H1 (cell line): ENCODE measurements at regions not wholly inside any gene's neighbourhood (a gene's known extent, or its start where the extent isn't known, plus 50 kb on each side); places are given as distances from the start of the nearest gene placed in this dataset.

Experiments
- CTCF ChIA-PET: fragments of 300-600 bp; sonication (Branson Sonifier 250); formaldehyde crosslinking; loops from one replicate; lab custom pipeline; 2021; ENCODE audit not compliant: partially characterized antibody; lab: Charles Lee
- POLR2A ChIA-PET: fragments of 300-600 bp; sonication (Branson Sonifier 250); formaldehyde crosslinking; loops from one replicate; lab custom pipeline; 2021; ENCODE audit warnings: inconsistent platforms; ENCODE audit not compliant: partially characterized antibody; lab: Charles Lee
- DNase-seq, 2 experiments: peaks; one replicate each; pipeline versions ENCODE4 v3.0.0 to v3.0.0-alpha.2; 2010 to 2022; ENCODE audit warnings: low spot score in 2 of 2, low read depth in 1 of 2, mixed read lengths in 1 of 2
- FAIRE-seq: peaks from 2 replicates; lab custom pipeline; 2011; peaks lifted over from hg19 to GRCh38; lab: Jason Lieb, UNC
- H2AFZ ChIP-seq: 2 replicates; pipeline ENCODE4 v1.8.1; 2012; ENCODE audit warnings: low read length, inconsistent platforms
- H2AK5ac ChIP-seq: 2 replicates; pipeline ENCODE4 v1.6.1; 2013; ENCODE audit warnings: low read depth, low read length
- H2BK120ac ChIP-seq: replicated peaks from 2 replicates; pipeline ENCODE3; 2013; ENCODE audit warnings: low read depth, low read length, inconsistent platforms
- H2BK12ac ChIP-seq: 2 replicates; pipeline ENCODE4 v1.6.1; 2013; ENCODE audit warnings: low read depth, low read length
- H2BK15ac ChIP-seq: 2 replicates; pipeline ENCODE4 v1.6.1; 2013; ENCODE audit warnings: low read length
- H2BK20ac ChIP-seq: 2 replicates; pipeline ENCODE4 v1.6.1; 2013; ENCODE audit warnings: low read length
- H2BK5ac ChIP-seq: 2 replicates; pipeline ENCODE4 v1.6.1; 2013; ENCODE audit warnings: low read depth, low read length
- H3K14ac ChIP-seq: 2 replicates; pipeline ENCODE4 v1.6.1; 2013; ENCODE audit warnings: inconsistent platforms; ENCODE audit not compliant: insufficient read length
- H3K18ac ChIP-seq: 2 replicates; pipeline ENCODE4 v1.6.1; 2013; ENCODE audit warnings: low read length; ENCODE audit errors: extremely low read depth
- H3K23ac ChIP-seq: 2 replicates; pipeline ENCODE4 v1.6.1; 2013; ENCODE audit warnings: inconsistent platforms; ENCODE audit not compliant: insufficient read length
- H3K23me2 ChIP-seq: 2 replicates; pipeline ENCODE4 v1.6.1; 2013; ENCODE audit warnings: low read depth, low read length
- H3K27ac ChIP-seq: 2 replicates; pipeline ENCODE4 v1.6.1; 2011; ENCODE audit warnings: low read depth, low read length, inconsistent platforms
- H3K27me3 ChIP-seq, 4 experiments: replicated peaks in 1 of 4; 1 replicate in 1 of 4; 2 replicates in 3 of 4; pipeline versions ENCODE4 v1.6.1 to v1.8.1; 2011 to 2013; ENCODE audit warnings: low read length in 3 of 4, mild to moderate bottlenecking in 3 of 4, inconsistent platforms in 2 of 4, mixed read lengths in 2 of 4, moderate library complexity in 1 of 4; ENCODE audit not compliant: control insufficient read depth in 3 of 4, insufficient read depth in 3 of 4; ENCODE audit errors: extremely low read depth in 1 of 4
- H3K36me3 ChIP-seq, 4 experiments: 2 replicates each; pipeline versions ENCODE4 v1.6.1 to v1.8.1; 2011 to 2013; ENCODE audit warnings: mild to moderate bottlenecking in 4 of 4, low read length in 3 of 4, moderate library complexity in 2 of 4, control low read depth in 1 of 4, inconsistent platforms in 1 of 4; ENCODE audit not compliant: insufficient read depth in 4 of 4, control insufficient read depth in 2 of 4
- H3K4ac ChIP-seq: replicated peaks from 2 replicates; pipeline ENCODE3; 2013; ENCODE audit warnings: low read length, low read depth, mixed read lengths, inconsistent platforms; ENCODE audit not compliant: insufficient read length
- H3K4me1 ChIP-seq, 4 experiments: replicated peaks in 1 of 4; 1 replicate in 1 of 4; 2 replicates in 3 of 4; pipeline versions ENCODE4 v1.6.1 to v1.8.1; 2011 to 2013; ENCODE audit warnings: low read length in 3 of 4, inconsistent platforms in 2 of 4, mixed read lengths in 1 of 4; ENCODE audit not compliant: insufficient read depth in 4 of 4, control insufficient read depth in 3 of 4
- H3K4me2 ChIP-seq, 2 experiments: 2 replicates each; pipeline versions ENCODE4 v1.6.1 to v1.8.1; 2011 to 2013; ENCODE audit warnings: low read depth in 2 of 2, low read length in 2 of 2, control low read depth in 1 of 2, inconsistent platforms in 1 of 2, mild to moderate bottlenecking in 1 of 2; ENCODE audit not compliant: insufficient read depth in 1 of 2
- H3K4me3 ChIP-seq, 4 experiments: fragments of 200-600, 300-600 bp in 1 of 4; sonication (generic), shearing (Covaris generic), sonication (Bioruptor Twin) in 1 of 4; 2 replicates each; pipeline versions ENCODE4 v1.5.1 to v1.8.1; 2011 to 2016; ENCODE audit warnings: low read length in 4 of 4, low read depth in 3 of 4, control low read depth in 2 of 4, inconsistent platforms in 2 of 4, mild to moderate bottlenecking in 2 of 4, mixed read lengths in 1 of 4, moderate library complexity in 1 of 4; ENCODE audit not compliant: insufficient read depth in 2 of 4; ENCODE audit errors: extremely low read depth in 1 of 4
- H3K56ac ChIP-seq: replicated peaks from 2 replicates; pipeline ENCODE3; 2013; ENCODE audit warnings: low read depth, mild to moderate bottlenecking, mixed read lengths, low read length, inconsistent platforms; ENCODE audit not compliant: insufficient read length
- H3K79me1 ChIP-seq: 2 replicates; pipeline ENCODE4 v1.6.1; 2013; ENCODE audit warnings: low read depth, low read length, control low read depth
- H3K79me2 ChIP-seq, 2 experiments: 2 replicates each; pipeline versions ENCODE4 v1.6.1 to v1.8.1; 2012 to 2013; ENCODE audit warnings: low read length in 2 of 2, mild to moderate bottlenecking in 2 of 2, inconsistent platforms in 1 of 2; ENCODE audit not compliant: insufficient read depth in 2 of 2, control insufficient read depth in 1 of 2
- H3K9ac ChIP-seq, 4 experiments: replicated peaks in 1 of 4; 1 replicate in 1 of 4; 2 replicates in 3 of 4; pipeline versions ENCODE4 v1.6.1 to v1.8.1; 2011 to 2013; ENCODE audit warnings: low read depth in 3 of 4, low read length in 3 of 4, control low read depth in 2 of 4, mild to moderate bottlenecking in 2 of 4, moderate library complexity in 2 of 4, inconsistent platforms in 1 of 4; ENCODE audit errors: extremely low read depth in 1 of 4
- H3K9me3 ChIP-seq, 2 experiments: 2 replicates each; pipeline versions ENCODE4 v1.6.1 to v1.8.1; 2012 to 2013; ENCODE audit warnings: mild to moderate bottlenecking in 2 of 2, moderate library complexity in 2 of 2, control low read depth in 1 of 2, inconsistent platforms in 1 of 2, low read depth in 1 of 2, low read length in 1 of 2, mixed read lengths in 1 of 2; ENCODE audit not compliant: insufficient read depth in 2 of 2
- H4K20me1 ChIP-seq, 2 experiments: replicated peaks in 1 of 2; 2 replicates each; pipeline versions ENCODE3 to v1.8.1; 2011 to 2013; ENCODE audit warnings: inconsistent platforms in 2 of 2, low read length in 2 of 2, mild to moderate bottlenecking in 1 of 2; ENCODE audit not compliant: insufficient read depth in 2 of 2, control insufficient read depth in 1 of 2
- H4K5ac ChIP-seq: 2 replicates; pipeline ENCODE4 v1.6.1; 2013; ENCODE audit warnings: low read length, low read depth, mixed read lengths, inconsistent platforms; ENCODE audit not compliant: insufficient read length
- H4K8ac ChIP-seq: 2 replicates; pipeline ENCODE4 v1.8.0; 2013; ENCODE audit warnings: mild to moderate bottlenecking, moderate library complexity, low read length, inconsistent platforms; ENCODE audit not compliant: insufficient read depth; ENCODE audit errors: extremely low read depth
- H4K91ac ChIP-seq: replicated peaks from 2 replicates; pipeline ENCODE3; 2013; ENCODE audit warnings: low read length, mixed read lengths, inconsistent platforms; ENCODE audit not compliant: insufficient read length
- BACH1 ChIP-seq: IDR thresholded peaks from 2 replicates; pipeline ENCODE4 v1.6.1; 2012; ENCODE audit warnings: low read length, improper control_type of control experiment
- BRCA1 ChIP-seq: IDR thresholded peaks from 2 replicates; pipeline ENCODE4 v1.6.1; 2012; ENCODE audit warnings: low read depth, low read length, improper control_type of control experiment
- CBX5 ChIP-seq: fragments of 300-800, 300-1000 bp; sonication (generic); IDR thresholded peaks from 2 replicates; pipeline ENCODE4 v1.7.1; 2016; ENCODE audit warnings: antibody characterized with exemption, low read length, low read depth
- CBX8 ChIP-seq: fragments of 300-800, 300-1000 bp; sonication (generic); IDR thresholded peaks from 2 replicates; pipeline ENCODE4 v1.7.1; 2016; ENCODE audit warnings: low read depth, low read length, borderline replicate concordance
- CHD2 ChIP-seq: IDR thresholded peaks from 2 replicates; pipeline ENCODE4 v1.6.1; 2012; ENCODE audit warnings: low read length, improper control_type of control experiment
- CTCF ChIP-seq, 3 experiments: IDR thresholded peaks; 1 replicate in 2 of 3; 2 replicates in 1 of 3; pipeline versions ENCODE4 v1.5.1 to v1.6.1; 2011; ENCODE audit warnings: low read length in 3 of 3, mild to moderate bottlenecking in 3 of 3, inconsistent platforms in 2 of 3, low read depth in 1 of 3, moderate library complexity in 1 of 3; ENCODE audit not compliant: insufficient read depth in 1 of 3; ENCODE audit errors: control extremely low read depth in 1 of 3
- EP300 ChIP-seq, 2 experiments: IDR thresholded peaks; 1 replicate in 1 of 2; 2 replicates in 1 of 2; pipeline ENCODE4 v1.6.1; 2011 to 2012; ENCODE audit warnings: low read depth in 2 of 2, low read length in 2 of 2, mild to moderate bottlenecking in 2 of 2, borderline replicate concordance in 1 of 2, inconsistent platforms in 1 of 2, moderate library complexity in 1 of 2
- JUN ChIP-seq: IDR thresholded peaks from 2 replicates; pipeline ENCODE4 v1.6.1; 2011; ENCODE audit warnings: low read depth, mild to moderate bottlenecking, improper control_type of control experiment, low read length
- KDM1A ChIP-seq: fragments of 200-600, 300-600 bp; sonication (generic); IDR thresholded peaks from 2 replicates; pipeline ENCODE4 v1.7.1; 2016; ENCODE audit warnings: mild to moderate bottlenecking, low read length, borderline replicate concordance
- KDM4A ChIP-seq: IDR thresholded peaks from one replicate; pipeline ENCODE4 v1.7.1; 2012; ENCODE audit warnings: low read depth, mild to moderate bottlenecking, moderate library complexity, low read length, inconsistent platforms; ENCODE audit not compliant: severe bottlenecking
- RAD21 ChIP-seq, 2 experiments: IDR thresholded peaks in 1 of 2; conservative IDR thresholded peaks in 1 of 2; 2 replicates each; pipeline ENCODE4 v1.6.1; 2011; ENCODE audit warnings: low read depth in 2 of 2, low read length in 2 of 2, improper control_type of control experiment in 1 of 2, inconsistent platforms in 1 of 2, mild to moderate bottlenecking in 1 of 2, moderate library complexity in 1 of 2
- TAF7 ChIP-seq: optimal IDR thresholded peaks from 2 replicates; pipeline ENCODE3; 2011; ENCODE audit warnings: low read depth, mild to moderate bottlenecking, inconsistent platforms, low read length, moderate library complexity, borderline replicate concordance
- WGBS, 2 experiments: shearing (Covaris generic) in 1 of 2; methylation state at CpG; one replicate each; pipeline versions ENCODE4 v1.1.6 to v1.1.7; 2013 to 2015; ENCODE audit warnings: low lambda C conversion rate in 2 of 2, mixed read lengths in 2 of 2, inconsistent platforms in 1 of 2, low coverage in 1 of 2, missing lambda C conversion rate in 1 of 2; ENCODE audit not compliant: insufficient replicate concordance in 2 of 2, insufficient coverage in 1 of 2, insufficient read length in 1 of 2; ENCODE audit errors: extremely low coverage in 1 of 2, missing lambda C conversion rate in 1 of 2; 5-methylcytosine and 5-hydroxymethylcytosine counted together

DNA sequence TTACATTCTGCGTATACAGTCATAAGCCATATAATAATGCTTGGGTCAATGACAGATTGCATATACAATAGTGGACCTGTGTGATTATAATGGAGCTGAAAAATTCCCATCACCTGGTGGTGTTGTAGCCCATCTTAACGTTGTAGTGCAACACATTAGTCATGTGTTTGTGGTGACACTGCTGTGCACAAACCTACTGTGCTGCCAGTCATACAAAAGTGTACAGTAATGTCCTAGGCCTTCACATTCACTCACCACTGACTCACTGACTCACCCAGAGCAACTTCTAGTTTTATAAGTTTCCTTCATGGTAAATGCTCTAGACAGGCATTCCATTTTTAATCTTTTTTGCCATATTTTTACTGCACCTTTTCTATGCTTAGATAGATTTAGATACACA is 194.8 kb upstream of the SEL1L start:
- Histone ChIP-seq H3K9ac (no peak overlapping the region), H3K79me1 (no peaks in the 10 kb centered on the region), H2BK15ac (no peak overlapping the region), H4K20me1 (no peaks in the 10 kb centered on the region), H2BK20ac (no peak overlapping the region), H2AK5ac (no peak overlapping the region), H3K27ac (no peak overlapping the region), H3K23me2 (no peaks in the 10 kb centered on the region), H2BK12ac (no peak overlapping the region), H3K36me3 (no peaks in the 10 kb centered on the region), H3K14ac (no peak overlapping the region), H3K23ac (no peak overlapping the region), H3K4me3 (no peak overlapping the region), H4K91ac (no peak overlapping the region), H3K9me3 (no peaks in the 10 kb centered on the region), H3K18ac (no peak overlapping the region), H4K8ac (no peak overlapping the region), H4K5ac (no peak overlapping the region), H2BK5ac (no peak overlapping the region), H3K56ac (no peak overlapping the region), H3K27me3 (no peaks in the 10 kb centered on the region), H3K4ac (no peak overlapping the region), H3K4me1 (no peaks in the 10 kb centered on the region), H2BK120ac (no peak overlapping the region), H3K4me2 (no peak overlapping the region), H3K79me2 (no peaks in the 10 kb centered on the region), H2AFZ (no peak overlapping the region)
- 91% methylated on average over 2 of the region's 2 CpGs; no CpG with 5 or more reads in 1 of the 2 experiments for whole genome bisulfite sequencing, 2 experiments
- ChIA-PET POLR2A (interaction anchor here (0.8 kb wide), 1 partner anchor 13 kb away, joined by 3 read pairs; no protein-coding TSS in a partner anchor), CTCF (interaction anchor here (1.2 kb wide), 1 partner anchor 18 kb away, joined by 3 read pairs; no protein-coding TSS in a partner anchor)
- no peak for DNase-seq
- FAIRE-seq, result no peak
- no peak for TF ChIP-seq KDM4A
- TF ChIP-seq BRCA1, result no peak
- TF ChIP-seq RAD21 (IDR thresholded peaks at IDR 0.05 in 1 of 2, conservative IDR thresholded peaks at IDR 0.05 in 1 of 2; ENCODE audit: low read depth in 2 of 2, low read length in 2 of 2), result no peak
- TF ChIP-seq CBX8, result no peak
- TF ChIP-seq CTCF (IDR thresholded peaks at IDR 0.05; ENCODE audit: control extremely low read depth in 1 of 3, insufficient read depth in 1 of 3, low read depth in 1 of 3, low read length in 3 of 3), result no peak
- TF ChIP-seq BACH1, result no peak
- TF ChIP-seq EP300 (IDR thresholded peaks at IDR 0.05; ENCODE audit: borderline replicate concordance in 1 of 2, low read depth in 2 of 2, low read length in 2 of 2), result no peak
- no peak for TF ChIP-seq CBX5
- TF ChIP-seq TAF7, result no peak
- TF ChIP-seq CHD2, result no peak
- no peak for TF ChIP-seq KDM1A
- TF ChIP-seq JUN, result no peak
